GM19467 (cell line): ENCODE measurements at regions not wholly inside any gene's neighbourhood (a gene's known extent, or its start where the extent isn't known, plus 50 kb on each side); places are given as distances from the start of the nearest gene placed in this dataset.

Experiments used
- ATAC-seq: cut with Tn5 transposase; IDR thresholded peaks from one replicate; pipeline ENCODE4 v1.9.1; 2021; ENCODE audit warnings: mild to moderate bottlenecking, moderate library complexity; ENCODE audit not compliant: unreplicated experiment

- ATAC-seq, result no peak
Measured at GRCh38 chr6:105598264-105598663, 195.4 kb upstream of the PREP start.

GRCh38 chr6:105596284-105596755 lies 193.4 kb upstream of the PREP start:
- no peak for ATAC-seq

- ATAC-seq, result no peak
Measured at GRCh38 chr6:105595829-105596228, 192.9 kb upstream of the PREP start.

- no peak for ATAC-seq
Measured at GRCh38 chr6:105594821-105595220, 191.9 kb upstream of the PREP start.

- ATAC-seq, result no peak
Measured at GRCh38 chr6:105593805-105594671, 191.2 kb upstream of the PREP start.

- ATAC-seq, result no peak
Measured at GRCh38 chr6:105593056-105593690, 190.3 kb upstream of the PREP start.

GRCh38 chr6:105592329-105592728 lies 189.4 kb upstream of the PREP start:
- no peak for ATAC-seq

GRCh38 chr6:105591053-105591452 lies 188.2 kb upstream of the PREP start:
- ATAC-seq, result peak; percentile 80

- ATAC-seq, result no peak
Measured at GRCh38 chr6:105588123-105588710, 185.3 kb upstream of the PREP start.

- ATAC-seq, result no peak
Measured at GRCh38 chr6:105587349-105588122, 184.7 kb upstream of the PREP start.

GRCh38 chr6:105578179-105578707 lies 175.4 kb upstream of the PREP start:
- ATAC-seq, result no peak

GRCh38 chr6:105573556-105573955 lies 170.7 kb upstream of the PREP start:
- no peak for ATAC-seq

- no peak for ATAC-seq
Measured at GRCh38 chr6:105573138-105573537, 170.3 kb upstream of the PREP start.

GRCh38 chr6:105570416-105570815 lies 167.5 kb upstream of the PREP start:
- no peak for ATAC-seq

- no peak for ATAC-seq
Measured at GRCh38 chr6:105569706-105570105, 166.8 kb upstream of the PREP start.

GRCh38 chr6:105568751-105569150 lies 165.9 kb upstream of the PREP start:
- no peak for ATAC-seq

GRCh38 chr6:105568142-105568541 lies 165.3 kb upstream of the PREP start:
- ATAC-seq, result no peak

- ATAC-seq, result no peak
Measured at GRCh38 chr6:105567140-105567539, 164.3 kb upstream of the PREP start.

- ATAC-seq, result no peak
Measured at GRCh38 chr6:105566503-105566902, 163.6 kb upstream of the PREP start.

GRCh38 chr6:105564121-105564902 lies 161.4 kb upstream of the PREP start:
- no peak for ATAC-seq
